Caco-2 (cell line): ENCODE measurements at regions not wholly inside any gene's neighbourhood (a gene's known extent, or its start where the extent isn't known, plus 50 kb on each side); places are given as distances from the start of the nearest gene placed in this dataset.
A peak's percentile ranks its signal among the peaks of the same experiment; 100 is the strongest.

Experiments
- BruUV-seq: library from RNA; stranded (reverse); fragments of 400-500 nt; replicated peaks from 2 replicates; lab custom pipeline; 2021; lab: Mats Ljungman, UMichigan
- CTCF ChIA-PET: fragments of 300-600 bp; sonication (Branson Sonifier 250); formaldehyde crosslinking; loops from one replicate; lab custom pipeline; 2022; ENCODE audit warnings: antibody characterized with exemption; lab: Charles Lee
- POLR2A ChIA-PET: fragments of 300-600 bp; sonication (Branson Sonifier 250); formaldehyde crosslinking; loops from one replicate; lab custom pipeline; 2022; ENCODE audit warnings: antibody characterized with exemption; lab: Charles Lee
- DNase-seq, 2 experiments: peaks; one replicate each; pipeline versions ENCODE4 v3.0.0 to v3.0.0-alpha.2; 2020 to 2022
- H3K27me3 ChIP-seq: replicated peaks from 2 replicates; pipeline ENCODE4 v1.6.0; 2011; ENCODE audit warnings: low read length; ENCODE audit not compliant: control insufficient read depth, insufficient read depth
- H3K36me3 ChIP-seq: 2 replicates; pipeline ENCODE4 v1.5.1; 2011; ENCODE audit warnings: low read length; ENCODE audit not compliant: control insufficient read depth, insufficient read depth
- H3K4me1 ChIP-seq: fragments of 250-450 bp; sonication (Bioruptor Pico); 2 replicates; pipeline ENCODE4 v1.5.1; 2020; ENCODE audit warnings: mild to moderate bottlenecking
- H3K4me3 ChIP-seq: 2 replicates; pipeline ENCODE4 v1.5.1; 2011; ENCODE audit warnings: low read depth, mild to moderate bottlenecking, control low read depth, low read length
- H3K9me3 ChIP-seq: fragments of 250-450 bp; sonication (Bioruptor Pico); 2 replicates; pipeline ENCODE4 v1.5.1; 2020; ENCODE audit warnings: mild to moderate bottlenecking, moderate library complexity
- H3K27ac Mint-ChIP-seq: one replicate; pipeline ENCODE4 v1.8.0; 2022; ENCODE audit warnings: mixed read lengths; ENCODE audit not compliant: unreplicated experiment
- H3K27me3 Mint-ChIP-seq: one replicate; pipeline ENCODE4 v1.8.0; 2022; ENCODE audit warnings: mixed read lengths; ENCODE audit not compliant: insufficient read depth, unreplicated experiment
- H3K36me3 Mint-ChIP-seq: one replicate; pipeline ENCODE4 v1.8.0; 2022; ENCODE audit warnings: mild to moderate bottlenecking, mixed read lengths; ENCODE audit not compliant: insufficient read depth, unreplicated experiment
- H3K4me1 Mint-ChIP-seq: one replicate; pipeline ENCODE4 v1.8.0; 2022; ENCODE audit warnings: low read depth, mixed read lengths; ENCODE audit not compliant: unreplicated experiment
- H3K4me3 Mint-ChIP-seq: one replicate; pipeline ENCODE4 v1.8.0; 2022; ENCODE audit warnings: mild to moderate bottlenecking, moderate library complexity, mixed read lengths; ENCODE audit not compliant: unreplicated experiment
- H3K9me3 Mint-ChIP-seq: one replicate; pipeline ENCODE4 v1.8.0; 2022; ENCODE audit warnings: mixed read lengths; ENCODE audit not compliant: unreplicated experiment
- intact Hi-C: fragments of 100-400 bp; cut with micrococcal nuclease; formaldehyde crosslinking; loops from one replicate; pipeline ENCODE4 v1.10.0; 2022; ENCODE audit not compliant: unreplicated experiment
- TF ChIP-seq, protein P1 (sequence below), 2 experiments: fragments of 200-600 bp in 1 of 2; IDR thresholded peaks; 1 replicate in 1 of 2; 2 replicates in 1 of 2; pipeline versions ENCODE4 v1.5.1 to v1.8.0; 2011 to 2022; ENCODE audit warnings: antibody characterized with exemption in 1 of 2, control low read depth in 1 of 2, inconsistent platforms in 1 of 2, low read depth in 1 of 2, low read length in 1 of 2, mild to moderate bottlenecking in 1 of 2, moderate library complexity in 1 of 2; ENCODE audit not compliant: insufficient read depth in 1 of 2, severe bottlenecking in 1 of 2, unreplicated experiment in 1 of 2

DNA sequence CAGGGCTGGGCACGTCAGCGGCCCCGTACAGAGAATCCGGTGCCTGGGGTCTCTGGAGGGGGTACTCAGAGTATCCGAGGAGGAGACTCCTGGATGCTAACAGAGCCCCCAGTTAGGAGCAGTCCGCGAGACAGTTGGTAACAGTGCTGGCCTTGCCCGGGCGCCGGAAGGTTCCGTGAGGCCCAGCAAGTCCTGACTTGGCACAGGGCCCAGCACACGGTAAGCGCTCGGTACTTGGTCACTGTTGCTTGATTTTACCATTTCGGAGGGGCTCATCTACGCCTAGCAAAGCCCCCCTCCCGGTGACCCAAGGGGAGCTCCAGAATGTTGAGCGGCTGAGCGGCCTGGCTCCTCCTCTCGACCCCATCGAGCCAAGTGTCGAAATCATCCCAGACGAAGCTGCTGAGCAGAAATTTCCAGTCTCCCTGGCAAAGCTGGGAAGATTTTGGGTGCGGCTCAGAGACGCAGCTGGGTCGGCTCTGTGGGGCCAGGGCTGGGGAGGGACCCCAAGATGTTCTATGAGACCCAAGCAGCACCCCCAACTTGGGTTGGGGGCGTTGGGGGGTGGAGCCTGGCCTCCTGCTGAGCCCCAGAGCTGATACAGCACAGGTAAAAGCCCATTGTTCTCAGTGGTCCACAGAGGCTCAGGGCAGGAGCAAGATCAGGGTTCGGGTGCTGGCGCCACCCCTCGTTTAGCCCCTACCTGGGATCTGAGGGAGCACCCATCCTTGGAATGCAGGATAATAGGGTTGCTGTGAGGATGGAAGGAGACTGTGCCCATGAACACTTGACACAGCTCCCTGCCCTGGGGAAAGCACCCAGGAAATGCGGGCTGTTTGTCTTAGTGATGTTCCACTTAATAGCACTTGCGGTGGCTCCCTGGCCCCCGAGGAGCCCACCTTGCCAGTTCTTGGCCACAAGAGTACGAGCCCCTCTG lies 137.2 kb downstream of the C9orf50 start:
- H3K4me1 ChIP-seq: peaks cover 78% of the 10 kb centered on the region

DNA sequence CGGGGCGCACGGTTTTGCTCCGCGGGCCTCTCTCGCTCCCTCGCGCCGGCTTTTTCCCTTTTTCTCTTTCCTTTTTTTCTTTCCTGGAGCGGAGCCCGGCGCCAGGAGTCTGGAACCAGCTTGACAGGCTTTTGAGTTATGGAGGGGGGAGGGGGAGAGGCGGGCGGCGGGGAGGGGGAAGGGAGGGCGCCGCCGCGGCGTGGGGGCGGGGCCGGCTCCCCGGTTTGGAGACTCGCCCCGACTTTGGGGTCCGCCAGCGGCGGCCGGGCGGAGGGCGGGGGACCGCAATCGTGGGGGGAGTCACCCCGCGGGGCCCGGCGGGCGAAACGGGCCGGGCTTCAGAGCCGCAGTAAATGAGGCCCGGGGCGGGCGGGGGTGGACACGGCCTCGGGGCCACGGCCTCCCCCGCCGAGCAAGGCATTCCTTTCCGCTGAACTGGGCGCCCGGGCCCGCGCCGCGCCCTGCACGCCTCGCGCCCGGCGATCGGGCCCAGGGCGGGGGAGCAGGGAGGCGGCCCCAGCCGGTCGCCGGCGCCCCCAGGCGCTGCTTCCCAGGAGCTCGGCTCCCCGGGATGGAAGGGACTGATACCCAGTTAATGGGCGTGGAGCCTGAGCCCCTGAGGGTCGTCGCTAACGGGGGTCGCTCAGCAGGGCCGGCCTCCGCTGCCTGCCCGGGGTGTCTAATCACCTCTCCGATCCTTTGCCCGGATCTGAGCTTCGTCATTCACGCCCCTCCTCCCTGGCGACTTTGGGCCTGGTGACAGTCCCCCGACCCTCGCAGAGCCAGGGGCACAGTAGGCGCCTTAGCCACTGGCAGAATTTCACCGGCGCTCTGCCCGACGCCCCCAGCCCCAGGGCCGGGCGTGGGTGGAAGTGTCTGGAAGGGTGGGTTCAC lies 138.1 kb downstream of the C9orf50 start:
- no peaks in the 10 kb centered on the region for H3K9me3 Mint-ChIP-seq
- POLR2A ChIA-PET: interaction anchor here (0.6 to 3.1 kb wide), 11 partner anchors 11 to 446 kb away, joined by 3 to 32 read pairs (median 7); partner anchors contain the start of genes IER5L and NTMT1
- Histone ChIP-seq H3K4me1 (peaks cover 81% of the 10 kb centered on the region), H3K27me3 (no peaks in the 10 kb centered on the region), H3K4me3 (peak overlapping the region; percentile 36), H3K36me3 (no peaks in the 10 kb centered on the region), H3K9me3 (no peaks in the 10 kb centered on the region)
- no TSS peak for BruUV-seq
- peak overlapping the region; percentile 82 for H3K4me3 Mint-ChIP-seq
- H3K4me1 Mint-ChIP-seq: peaks cover 68% of the 10 kb centered on the region
- H3K36me3 Mint-ChIP-seq: peaks cover 13% of the 10 kb centered on the region
- TF ChIP-seq, protein P1, sequence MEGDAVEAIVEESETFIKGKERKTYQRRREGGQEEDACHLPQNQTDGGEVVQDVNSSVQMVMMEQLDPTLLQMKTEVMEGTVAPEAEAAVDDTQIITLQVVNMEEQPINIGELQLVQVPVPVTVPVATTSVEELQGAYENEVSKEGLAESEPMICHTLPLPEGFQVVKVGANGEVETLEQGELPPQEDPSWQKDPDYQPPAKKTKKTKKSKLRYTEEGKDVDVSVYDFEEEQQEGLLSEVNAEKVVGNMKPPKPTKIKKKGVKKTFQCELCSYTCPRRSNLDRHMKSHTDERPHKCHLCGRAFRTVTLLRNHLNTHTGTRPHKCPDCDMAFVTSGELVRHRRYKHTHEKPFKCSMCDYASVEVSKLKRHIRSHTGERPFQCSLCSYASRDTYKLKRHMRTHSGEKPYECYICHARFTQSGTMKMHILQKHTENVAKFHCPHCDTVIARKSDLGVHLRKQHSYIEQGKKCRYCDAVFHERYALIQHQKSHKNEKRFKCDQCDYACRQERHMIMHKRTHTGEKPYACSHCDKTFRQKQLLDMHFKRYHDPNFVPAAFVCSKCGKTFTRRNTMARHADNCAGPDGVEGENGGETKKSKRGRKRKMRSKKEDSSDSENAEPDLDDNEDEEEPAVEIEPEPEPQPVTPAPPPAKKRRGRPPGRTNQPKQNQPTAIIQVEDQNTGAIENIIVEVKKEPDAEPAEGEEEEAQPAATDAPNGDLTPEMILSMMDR (IDR thresholded peaks at IDR 0.05; ENCODE audit: insufficient read depth in 1 of 2, low read depth in 1 of 2, low read length in 1 of 2, severe bottlenecking in 1 of 2, unreplicated experiment in 1 of 2): no peak
- CTCF ChIA-PET: interaction anchor here (0.5 to 1.3 kb wide), 7 partner anchors 13 to 159 kb away, joined by 3 to 6 read pairs (median 4); partner anchors contain the start of gene ASB6
- intact Hi-C loops: loop anchor here (2.0 kb wide), 1 partner anchor 148 kb away; no protein-coding TSS in a partner anchor
- H3K27me3 Mint-ChIP-seq: no peaks in the 10 kb centered on the region
- peak; percentile 84 to 88 for DNase-seq
- peak overlapping the region; percentile 92 for H3K27ac Mint-ChIP-seq

More for the DNA sequence above, 137.2 kb downstream of the C9orf50 start:
- Mint-ChIP-seq H3K36me3 (peaks cover 19% of the 10 kb centered on the region), H3K4me1 (peaks cover 61% of the 10 kb centered on the region), H3K4me3 (peak overlapping the region; percentile 82), H3K9me3 (no peaks in the 10 kb centered on the region), H3K27me3 (no peaks in the 10 kb centered on the region), H3K27ac (peak overlapping the region; percentile 92)
- intact Hi-C loops: loop anchor here (2.0 kb wide), 1 partner anchor 149 kb away; no protein-coding TSS in a partner anchor
- TF ChIP-seq, protein P1 (IDR thresholded peaks at IDR 0.05; ENCODE audit: insufficient read depth in 1 of 2, low read depth in 1 of 2, low read length in 1 of 2, severe bottlenecking in 1 of 2, unreplicated experiment in 1 of 2): no peak
- ChIA-PET POLR2A (interaction anchor here (0.6 to 3.1 kb wide), 6 partner anchors 12 to 306 kb away, joined by 3 to 32 read pairs (median 8); partner anchors contain the start of genes IER5L and NTMT1), CTCF (interaction anchor here (0.8 to 1.3 kb wide), 3 partner anchors 12 to 159 kb away, joined by 3 to 6 read pairs (median 4); partner anchors contain the start of gene ASB6)
- Histone ChIP-seq H3K36me3 (no peaks in the 10 kb centered on the region), H3K9me3 (no peaks in the 10 kb centered on the region), H3K27me3 (no peaks in the 10 kb centered on the region), H3K4me3 (peak overlapping the region; percentile 36)
- TSS peak; percentile 57 for BruUV-seq
- peak; percentile 76 to 81 for DNase-seq
